MM.1S (cell line): ENCODE measurements at regions not wholly inside any gene's neighbourhood (a gene's known extent, or its start where the extent isn't known, plus 50 kb on each side); places are given as distances from the start of the nearest gene placed in this dataset.

ENCODE experiments used
- DNase-seq: peaks from one replicate; pipeline ENCODE4 v3.0.0-alpha.2; 2015
- H2AFZ ChIP-seq: fragments of 300-600 bp; sonication (generic); 2 replicates; pipeline ENCODE4 v1.6.0; 2016; ENCODE audit warnings: antibody characterized with exemption, low read length
- H3F3A ChIP-seq: fragments of 300-600 bp; sonication (generic); 2 replicates; pipeline ENCODE4 v1.6.1; 2016; ENCODE audit warnings: mild to moderate bottlenecking, antibody characterized with exemption, low read length, moderate library complexity, mixed read lengths; ENCODE audit not compliant: insufficient read depth
- H3K27ac ChIP-seq: fragments of 300-600 bp; sonication (generic); 2 replicates; pipeline ENCODE4 v1.5.1; 2016; ENCODE audit warnings: mild to moderate bottlenecking, low read length
- H3K27me3 ChIP-seq: fragments of 300-600 bp; sonication (generic); replicated peaks from 2 replicates; pipeline ENCODE4 v1.6.0; 2016; ENCODE audit warnings: low read length; ENCODE audit not compliant: insufficient read depth
- H3K36me3 ChIP-seq: fragments of 300-600 bp; sonication (generic); replicated peaks from 2 replicates; pipeline ENCODE4 v1.6.1; 2016; ENCODE audit warnings: mild to moderate bottlenecking, low read length, mixed read lengths; ENCODE audit not compliant: insufficient read depth
- H3K4me1 ChIP-seq: fragments of 300-600 bp; sonication (generic); 2 replicates; pipeline ENCODE4 v1.6.1; 2016; ENCODE audit warnings: low read length, mixed read lengths
- H3K4me2 ChIP-seq: fragments of 300-600 bp; sonication (generic); 2 replicates; pipeline ENCODE4 v1.6.0; 2016; ENCODE audit warnings: low read depth, low read length
- H3K4me3 ChIP-seq: fragments of 300-600 bp; sonication (generic); 2 replicates; pipeline ENCODE4 v1.5.1; 2016; ENCODE audit warnings: low read length, mixed read lengths
- H3K79me2 ChIP-seq: fragments of 300-600 bp; sonication (generic); 2 replicates; pipeline ENCODE4 v1.6.1; 2016; ENCODE audit warnings: mixed run types, low read length, mixed read lengths
- H3K9ac ChIP-seq: fragments of 300-600 bp; sonication (generic); 2 replicates; pipeline ENCODE4 v1.6.1; 2016; ENCODE audit warnings: low read length, mixed read lengths
- H3K9me2 ChIP-seq: fragments of 300-600 bp; sonication (generic); replicated peaks from 2 replicates; pipeline ENCODE4 v1.6.1; 2016; ENCODE audit warnings: mild to moderate bottlenecking, low read length, mixed read lengths; ENCODE audit not compliant: insufficient read depth
- H3K9me3 ChIP-seq: fragments of 300-600 bp; sonication (generic); replicated peaks from 2 replicates; pipeline ENCODE4 v1.6.1; 2016; ENCODE audit warnings: mild to moderate bottlenecking, low read length, mixed read lengths; ENCODE audit not compliant: insufficient read depth
- H4K20me1 ChIP-seq: fragments of 300-600 bp; sonication (generic); 2 replicates; pipeline ENCODE4 v1.6.1; 2016; ENCODE audit warnings: mild to moderate bottlenecking, low read length, moderate library complexity, mixed read lengths; ENCODE audit not compliant: insufficient read depth
- CTCF ChIP-seq: fragments of 300-600 bp; sonication (generic); IDR thresholded peaks from 2 replicates; pipeline ENCODE4 v1.5.1; 2016; ENCODE audit warnings: antibody characterized with exemption, low read length, mixed read lengths
- EZH2 ChIP-seq: fragments of 300-600 bp; sonication (generic); optimal IDR thresholded peaks from 2 replicates; pipeline ENCODE3; 2017; ENCODE audit warnings: low read depth, mild to moderate bottlenecking, antibody characterized with exemption, low read length, mixed read lengths
- EZH2phosphoT487 ChIP-seq: fragments of 300-600 bp; sonication (generic); IDR thresholded peaks from 2 replicates; pipeline ENCODE4 v1.6.1; 2018; ENCODE audit warnings: antibody characterized with exemption, low read length

- Histone ChIP-seq H3K4me3 (no peak overlapping the region), H3K79me2 (no peaks in the 10 kb centered on the region), H2AFZ (no peak overlapping the region), H3K27me3 (no peaks in the 10 kb centered on the region), H3K9ac (no peak overlapping the region), H3K4me1 (no peaks in the 10 kb centered on the region), H3K9me3 (no peaks in the 10 kb centered on the region), H3K4me2 (no peak overlapping the region), H3K36me3 (no peaks in the 10 kb centered on the region), H3K9me2 (no peaks in the 10 kb centered on the region), H3F3A (no peaks in the 10 kb centered on the region), H3K27ac (no peak overlapping the region), H4K20me1 (no peaks in the 10 kb centered on the region)
- DNase-seq = no peak
- no peak for TF ChIP-seq EZH2phosphoT487
- TF ChIP-seq CTCF = no peak
- no peak for TF ChIP-seq EZH2
These were observed 394.7 kb downstream of the PDGFC start for GRCh38 chr4:156576946-156577345.

GRCh38 chr4:156575430-156576073 lies 396.0 kb downstream of the PDGFC start:
- H3K4me2 ChIP-seq = no peak overlapping the region
- no peaks in the 10 kb centered on the region for H3K36me3 ChIP-seq
- no peaks in the 10 kb centered on the region for H3K9me2 ChIP-seq
- H3F3A ChIP-seq = no peaks in the 10 kb centered on the region
- TF ChIP-seq EZH2 = no peak
- no peak for TF ChIP-seq CTCF
- TF ChIP-seq EZH2phosphoT487 = no peak
- H3K27me3 ChIP-seq = no peaks in the 10 kb centered on the region
- H3K4me1 ChIP-seq = no peaks in the 10 kb centered on the region
- H3K79me2 ChIP-seq = no peaks in the 10 kb centered on the region
- no peaks in the 10 kb centered on the region for H4K20me1 ChIP-seq
- no peak overlapping the region for H2AFZ ChIP-seq
- H3K4me3 ChIP-seq = no peak overlapping the region
- DNase-seq = no peak
- no peak overlapping the region for H3K9ac ChIP-seq
- no peak overlapping the region for H3K27ac ChIP-seq
- no peaks in the 10 kb centered on the region for H3K9me3 ChIP-seq

- no peaks in the 10 kb centered on the region for H3K27me3 ChIP-seq
- H3K9me3 ChIP-seq = no peaks in the 10 kb centered on the region
- H3K4me2 ChIP-seq = no peak overlapping the region
- DNase-seq = no peak
- no peaks in the 10 kb centered on the region for H3K79me2 ChIP-seq
- H3K4me3 ChIP-seq = no peak overlapping the region
- no peak overlapping the region for H2AFZ ChIP-seq
- H3K27ac ChIP-seq = no peak overlapping the region
- H3K36me3 ChIP-seq = no peaks in the 10 kb centered on the region
- no peaks in the 10 kb centered on the region for H3K4me1 ChIP-seq
- H3K9ac ChIP-seq = no peak overlapping the region
- TF ChIP-seq CTCF = no peak
- no peak for TF ChIP-seq EZH2
- no peak for TF ChIP-seq EZH2phosphoT487
- H4K20me1 ChIP-seq = no peaks in the 10 kb centered on the region
- no peaks in the 10 kb centered on the region for H3K9me2 ChIP-seq
- H3F3A ChIP-seq = no peaks in the 10 kb centered on the region
These were observed 400.5 kb downstream of the PDGFC start for GRCh38 chr4:156571146-156571545.
